IMR-90 (cell line): ENCODE measurements at regions not wholly inside any gene's neighbourhood (a gene's known extent, or its start where the extent isn't known, plus 50 kb on each side); places are given as distances from the start of the nearest gene placed in this dataset.

ENCODE experiments used
- ATAC-seq: fragments of 200-7000 bp; cut with Tn5 transposase; 2 replicates; pipeline ENCODE4 v1.9.1; 2020; ENCODE audit warnings: low read depth, mild to moderate bottlenecking, moderate library complexity
- BruUV-seq: library from RNA; stranded (reverse); fragments of 400-500 nt; replicated peaks from 2 replicates; lab custom pipeline; 2021; lab: Mats Ljungman, UMichigan
- CTCF ChIA-PET: fragments of 300-600 bp; formaldehyde crosslinking; extraction: SDS; loops from one replicate; lab custom pipeline; 2021; ENCODE audit warnings: antibody characterized with exemption; lab: Yijun Ruan, JAX
- POLR2A ChIA-PET: fragments of 300-600 bp; sonication (Branson Sonifier 250); formaldehyde crosslinking; loops from one replicate; lab custom pipeline; 2022; ENCODE audit warnings: antibody characterized with exemption; ENCODE audit not compliant: unreplicated experiment; lab: Charles Lee
- DNase-seq: peaks from one replicate; pipeline ENCODE4 v3.0.0; 2013
- H2AFZ ChIP-seq: replicated peaks from 2 replicates; pipeline ENCODE3; 2013; ENCODE audit warnings: low read length, mild to moderate bottlenecking; ENCODE audit not compliant: poor library complexity
- H2AK5ac ChIP-seq: 2 replicates; pipeline ENCODE4 v1.6.1; 2013; ENCODE audit warnings: low read depth, low read length, inconsistent platforms
- H2AK9ac ChIP-seq: replicated peaks from 2 replicates; pipeline ENCODE3; 2013; ENCODE audit warnings: mild to moderate bottlenecking, low read depth, low read length, moderate library complexity; ENCODE audit not compliant: poor library complexity
- H2BK120ac ChIP-seq: 2 replicates; pipeline ENCODE4 v1.6.1; 2013; ENCODE audit warnings: low read depth, low read length, inconsistent platforms
- H2BK15ac ChIP-seq: 3 replicates; pipeline ENCODE4 v1.6.1; 2013; ENCODE audit warnings: low read depth, low read length, inconsistent platforms
- H2BK20ac ChIP-seq: 2 replicates; pipeline ENCODE4 v1.6.1; 2013; ENCODE audit warnings: low read depth, mild to moderate bottlenecking, inconsistent platforms, low read length, moderate library complexity
- H2BK5ac ChIP-seq: 2 replicates; pipeline ENCODE4 v1.6.1; 2013; ENCODE audit warnings: mild to moderate bottlenecking, low read depth, low read length, inconsistent platforms; ENCODE audit not compliant: poor library complexity, severe bottlenecking
- H3K14ac ChIP-seq: replicated peaks from 2 replicates; pipeline ENCODE4 v1.6.1; 2013; ENCODE audit warnings: low read depth, low read length, inconsistent platforms
- H3K18ac ChIP-seq: 2 replicates; pipeline ENCODE4 v1.6.1; 2013; ENCODE audit warnings: low read depth, low read length, control low read depth
- H3K23ac ChIP-seq: 2 replicates; pipeline ENCODE4 v1.6.1; 2013; ENCODE audit warnings: low read depth, low read length, inconsistent platforms
- H3K27ac ChIP-seq: 2 replicates; pipeline ENCODE4 v1.5.1; 2013; ENCODE audit warnings: mild to moderate bottlenecking, control low read depth, low read length; ENCODE audit not compliant: insufficient read depth
- H3K27me3 ChIP-seq: 2 replicates; pipeline ENCODE4 v1.6.1; 2013; ENCODE audit warnings: low read length; ENCODE audit not compliant: control insufficient read depth, insufficient read depth
- H3K36me3 ChIP-seq: 2 replicates; pipeline ENCODE4 v1.6.1; 2013; ENCODE audit warnings: low read length, mixed read lengths; ENCODE audit not compliant: control insufficient read depth, insufficient read depth
- H3K4ac ChIP-seq: 2 replicates; pipeline ENCODE4 v1.6.1; 2013; ENCODE audit warnings: low read depth, low read length, inconsistent platforms
- H3K4me1 ChIP-seq: 2 replicates; pipeline ENCODE4 v1.6.1; 2013; ENCODE audit warnings: low read length, mixed read lengths; ENCODE audit not compliant: control insufficient read depth, insufficient read depth
- H3K4me2 ChIP-seq: 2 replicates; pipeline ENCODE4 v1.6.1; 2013; ENCODE audit warnings: low read depth, mild to moderate bottlenecking, control low read depth, low read length, moderate library complexity
- H3K4me3 ChIP-seq: 2 replicates; pipeline ENCODE4 v1.5.1; 2013; ENCODE audit warnings: low read depth, mild to moderate bottlenecking, control low read depth, low read length, moderate library complexity; ENCODE audit not compliant: insufficient read depth
- H3K56ac ChIP-seq: 2 replicates; pipeline ENCODE4 v1.6.1; 2013; ENCODE audit warnings: low read length, inconsistent platforms; ENCODE audit not compliant: insufficient read depth; ENCODE audit errors: extremely low read depth
- H3K79me1 ChIP-seq, 2 experiments: 2 replicates each; pipeline ENCODE4 v1.6.1; 2013; ENCODE audit warnings: low read length in 2 of 2, inconsistent platforms in 1 of 2, low read depth in 1 of 2
- H3K9ac ChIP-seq: 2 replicates; pipeline ENCODE4 v1.6.1; 2013; ENCODE audit warnings: low read depth, low read length, control low read depth
- H3K9me1 ChIP-seq: 2 replicates; pipeline ENCODE4 v1.6.1; 2013; ENCODE audit warnings: low read length, inconsistent platforms; ENCODE audit not compliant: insufficient read depth
- H3K9me3 ChIP-seq: 2 replicates; pipeline ENCODE4 v1.6.1; 2013; ENCODE audit warnings: low read length; ENCODE audit not compliant: control insufficient read depth, insufficient read depth
- H4K20me1 ChIP-seq: 2 replicates; pipeline ENCODE4 v1.6.1; 2013; ENCODE audit warnings: low read length, inconsistent platforms; ENCODE audit not compliant: insufficient read depth
- H4K5ac ChIP-seq: 2 replicates; pipeline ENCODE4 v1.6.1; 2013; ENCODE audit warnings: mild to moderate bottlenecking, low read depth, low read length, control low read depth
- H4K8ac ChIP-seq, 2 experiments: 2 replicates each; pipeline ENCODE4 v1.6.1; 2013; ENCODE audit warnings: low read depth in 2 of 2, low read length in 2 of 2, control low read depth in 1 of 2, inconsistent platforms in 1 of 2
- H4K91ac ChIP-seq: 2 replicates; pipeline ENCODE4 v1.6.1; 2013; ENCODE audit warnings: low read depth, low read length, inconsistent platforms; ENCODE audit not compliant: insufficient read depth
- BHLHE40 ChIP-seq: fragments of 150-350 bp; IDR thresholded peaks from 2 replicates; pipeline ENCODE4 v1.6.1; 2016; ENCODE audit warnings: mild to moderate bottlenecking, low read depth, low read length
- CHD1 ChIP-seq: IDR thresholded peaks from 2 replicates; pipeline ENCODE4 v1.6.1; 2012; ENCODE audit warnings: low read depth, low read length, improper control_type of control experiment
- FOS ChIP-seq: fragments of 150-350 bp; IDR thresholded peaks from 2 replicates; pipeline ENCODE4 v1.6.1; 2016; ENCODE audit warnings: low read depth, low read length
- NFE2L2 ChIP-seq: fragments of 150-350 bp; IDR thresholded peaks from 2 replicates; pipeline ENCODE4 v1.6.1; 2016; ENCODE audit warnings: low read depth, mild to moderate bottlenecking, low read length
- POLR2A ChIP-seq: IDR thresholded peaks from 2 replicates; pipeline ENCODE4 v1.6.1; 2012; ENCODE audit warnings: mild to moderate bottlenecking, low read depth, low read length
- RCOR1 ChIP-seq: IDR thresholded peaks from 2 replicates; pipeline ENCODE4 v1.6.1; 2012; ENCODE audit warnings: mild to moderate bottlenecking, low read length, improper control_type of control experiment; ENCODE audit not compliant: insufficient replicate concordance
- RFX5 ChIP-seq: IDR thresholded peaks from 2 replicates; pipeline ENCODE4 v1.8.0; 2012; ENCODE audit warnings: low read depth, mild to moderate bottlenecking, low read length, moderate library complexity
- SMC3 ChIP-seq: fragments of 150-350 bp; IDR thresholded peaks from 2 replicates; pipeline ENCODE4 v1.6.1; 2016; ENCODE audit warnings: low read depth, mild to moderate bottlenecking, antibody characterized with exemption, low read length, moderate library complexity
- WGBS, 2 experiments: methylation state at CpG; one replicate each; pipeline versions ENCODE4 v1.1.5 to v1.1.7; 2013; ENCODE audit warnings: missing lambda C conversion rate in 2 of 2; ENCODE audit not compliant: insufficient read length in 1 of 2; ENCODE audit errors: extremely low coverage in 2 of 2; 5-methylcytosine and 5-hydroxymethylcytosine counted together
- dilution Hi-C: fragments of 300-500 bp; cut with HindIII; formaldehyde crosslinking; loops from one replicate; pipeline ENCODE4 v1.14.3; 2018; ENCODE audit warnings: low sequenced_read_pairs; ENCODE audit not compliant: unreplicated experiment
- in situ Hi-C: fragments of 300-500 bp; cut with MboI; formaldehyde crosslinking; loops from 3 replicates; pipeline ENCODE4 v1.14.3; 2019; ENCODE audit warnings: low sequenced_read_pairs, inconsistent platforms, mixed read lengths
- intact Hi-C: fragments of 100-400 bp; cut with micrococcal nuclease; formaldehyde crosslinking; loops from 2 replicates; pipeline ENCODE4 v1.10.0; 2022

DNA sequence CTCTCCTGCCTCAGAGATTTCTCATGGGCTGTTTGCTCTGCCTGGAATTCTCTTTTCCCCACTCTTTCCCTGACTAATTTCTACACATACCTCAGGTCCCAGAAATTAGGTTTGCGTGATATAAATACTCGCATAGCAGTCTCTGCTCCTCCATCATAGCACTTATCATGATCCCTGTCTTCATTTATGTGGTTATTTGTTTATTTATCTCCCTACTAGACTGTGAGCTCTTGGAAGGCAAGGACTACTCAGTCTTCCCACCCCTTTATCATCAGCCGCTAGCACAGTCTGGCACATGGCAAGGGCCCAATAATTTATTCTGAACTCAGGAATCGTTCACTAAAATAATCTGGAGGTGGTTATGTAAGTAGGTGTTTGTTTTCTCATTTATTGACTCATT, 79.3 kb downstream of the ADCYAP1 start:
- H3K4me2 ChIP-seq: no peak overlapping the region
- H4K91ac ChIP-seq: no peak overlapping the region
- TF ChIP-seq CHD1: no peak
- no peak for TF ChIP-seq FOS
- TF ChIP-seq BHLHE40: no peak
- no peak for TF ChIP-seq NFE2L2
- TF ChIP-seq SMC3: no peak
- TF ChIP-seq POLR2A: no peak
- TF ChIP-seq RFX5: no peak
- TF ChIP-seq RCOR1: no peak
- no peak overlapping the region for H2BK20ac ChIP-seq
- no peak overlapping the region for H3K9ac ChIP-seq
- H3K9me3 ChIP-seq: peaks cover 5% of the 10 kb centered on the region; the same call in 1 of the 2 replicates
- ATAC-seq (no peak), DNase-seq (no peak)
- no peak overlapping the region for H3K23ac ChIP-seq
- H3K27me3 ChIP-seq: no peaks in the 10 kb centered on the region
- H4K8ac ChIP-seq: no peak overlapping the region
- intact Hi-C loops: no loop called here
- no peak overlapping the region for H2BK120ac ChIP-seq
- in situ Hi-C loops: no loop called here
- H2AK9ac ChIP-seq: no peak overlapping the region
- H3K27ac ChIP-seq: no peak overlapping the region
- H3K4me1 ChIP-seq: no peaks in the 10 kb centered on the region
- no CpG with 5 or more reads among the region's 4 CpGs for WGBS, 2 experiments
- no peak overlapping the region for H2BK5ac ChIP-seq
- POLR2A ChIA-PET: no interaction called here
- no peak overlapping the region for H3K4me3 ChIP-seq
- H3K18ac ChIP-seq: no peak overlapping the region
- no peak overlapping the region for H3K56ac ChIP-seq
- H2AFZ ChIP-seq: no peak overlapping the region
- H3K4ac ChIP-seq: no peak overlapping the region
- no peaks in the 10 kb centered on the region for H3K79me1 ChIP-seq
- no peak overlapping the region for H3K14ac ChIP-seq
- H4K5ac ChIP-seq: no peak overlapping the region
- H3K36me3 ChIP-seq: no peaks in the 10 kb centered on the region
- BruUV-seq: no TSS peak
- CTCF ChIA-PET: no interaction called here
- H4K20me1 ChIP-seq: no peaks in the 10 kb centered on the region
- no peak overlapping the region for H2AK5ac ChIP-seq
- no peaks in the 10 kb centered on the region for H3K9me1 ChIP-seq
- H2BK15ac ChIP-seq: no peak overlapping the region
- dilution Hi-C loops: no loop called here
